ENCODE measurements at regions not wholly inside any gene's neighbourhood (a gene's known extent, or its start where the extent isn't known, plus 50 kb on each side); places are given as distances from the start of the nearest gene placed in this dataset.
A peak's percentile ranks its signal among the peaks of the same experiment; 100 is the strongest.
"Not testable (repeated sequence)": the region's sequence is repeated elsewhere in the genome, so short reads cannot be mapped to it uniquely, and the experiment has no call there.

DNA sequence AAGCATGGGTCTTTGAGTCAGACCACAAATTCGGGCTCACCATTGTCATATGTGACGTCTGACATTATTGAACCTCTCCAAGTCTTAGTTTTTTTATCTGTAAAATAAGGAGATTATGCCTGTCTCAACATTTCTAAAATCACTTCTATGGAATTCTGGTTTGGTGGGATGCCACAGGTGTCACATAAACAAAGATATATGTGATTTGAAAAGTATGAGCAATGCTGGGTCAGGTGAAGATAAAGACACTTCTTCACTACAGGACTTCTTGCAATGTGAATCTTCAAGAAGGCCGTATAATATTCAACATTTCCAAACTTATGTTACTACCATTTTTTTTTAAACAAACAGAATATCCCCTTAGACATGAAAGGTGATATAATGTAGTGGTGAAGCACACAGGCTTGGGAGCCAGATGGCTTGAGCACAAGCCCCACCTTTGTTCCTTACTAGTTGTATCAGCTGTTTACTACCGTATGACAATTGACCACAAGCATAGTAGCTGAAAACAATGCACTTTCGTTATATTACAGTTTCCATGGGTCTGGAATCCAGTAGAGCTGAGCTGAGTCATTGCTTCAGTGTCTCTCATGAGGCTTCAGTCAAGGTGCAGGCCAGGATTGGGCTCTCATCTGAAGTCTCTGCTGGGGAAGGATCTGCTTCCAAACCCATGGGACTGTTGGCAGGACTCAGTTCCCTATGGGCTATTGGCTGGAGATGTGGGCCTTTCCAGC, 87.7 kb downstream of the UTP18 start:
- no peak for DNase-seq (ENCODE audit: low read depth)

DNA sequence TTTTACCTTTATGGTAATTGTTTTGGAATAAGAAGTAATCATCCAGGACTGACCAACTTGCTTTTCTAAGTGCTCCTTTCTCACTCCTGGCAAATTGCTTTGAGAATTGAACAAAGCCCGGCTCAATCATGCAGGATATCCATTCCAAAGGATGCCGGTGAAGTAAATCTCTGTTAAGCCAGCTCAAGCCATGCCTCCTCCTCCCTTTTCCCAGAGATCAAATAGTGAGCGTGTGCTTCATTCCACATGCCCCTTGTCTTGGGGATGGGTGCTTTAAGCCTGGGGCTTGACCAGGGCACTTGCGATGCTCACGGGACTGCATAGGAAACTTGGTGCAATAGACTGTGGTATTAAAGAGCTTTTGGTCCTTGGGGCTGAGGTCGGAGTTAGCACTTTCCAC, 90.7 kb downstream of the UTP18 start:
- DNase-seq (ENCODE audit: low read depth), result no peak

DNA sequence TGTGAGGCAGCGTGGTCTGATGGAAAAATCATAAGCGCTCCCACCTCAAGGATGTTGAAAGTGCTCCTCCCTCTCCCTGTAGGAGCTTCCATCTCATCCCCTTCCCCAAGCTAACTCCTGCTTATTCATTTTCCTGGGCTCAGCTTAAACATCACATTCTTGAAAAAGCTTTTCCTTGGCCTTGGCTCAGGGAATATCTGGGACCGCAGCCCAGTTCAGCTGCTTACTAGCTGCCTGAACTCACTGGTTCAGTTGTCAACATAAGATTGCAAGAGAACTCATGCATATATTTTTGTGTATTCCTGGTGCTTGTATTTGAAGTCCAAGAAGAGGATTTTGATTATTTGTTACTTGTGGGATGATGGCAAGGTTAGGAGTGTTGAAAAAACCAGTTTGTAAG, 91.5 kb downstream of the UTP18 start:
- no peak for DNase-seq (ENCODE audit: low read depth)

DNA sequence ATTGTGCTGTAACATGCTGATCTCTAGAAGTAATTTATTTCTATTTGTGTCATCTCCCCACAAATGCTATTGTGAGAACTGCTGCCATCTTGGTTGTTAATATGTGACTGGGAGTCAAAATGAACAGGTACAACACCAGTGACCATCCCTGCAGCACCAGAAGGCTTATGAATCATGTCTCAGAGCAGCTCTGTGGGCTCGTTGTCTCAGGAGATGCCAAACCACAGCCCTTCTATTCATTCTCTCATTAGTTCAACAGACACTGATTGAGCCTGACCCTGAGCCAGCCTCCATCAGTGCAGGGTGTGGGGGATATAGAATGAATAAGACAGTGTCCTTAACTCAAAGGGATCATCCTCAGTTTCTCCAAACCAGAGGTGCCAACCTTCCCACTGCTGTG, 92.5 kb downstream of the UTP18 start:
- DNase-seq (ENCODE audit: low read depth), result no peak

DNA sequence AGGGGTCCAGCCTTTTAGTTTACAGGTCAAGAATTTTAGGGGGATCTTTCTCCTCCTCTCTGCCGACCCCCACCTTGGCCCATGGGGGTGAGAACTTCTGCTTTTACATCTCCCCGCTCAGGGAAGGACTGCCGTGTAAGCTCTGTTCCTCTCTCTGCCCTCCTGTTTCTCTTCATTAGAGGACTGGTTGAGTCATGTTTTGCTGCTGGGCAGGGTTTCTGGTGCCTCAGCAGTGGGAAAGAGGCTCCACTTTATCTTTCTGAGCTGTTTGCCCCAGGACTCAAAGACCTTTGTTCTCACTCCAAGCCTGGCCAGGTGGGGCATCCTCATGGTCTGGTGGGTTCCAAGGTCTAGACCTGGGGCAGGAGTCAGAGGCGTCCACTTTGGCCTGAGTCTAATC, 93.0 kb downstream of the UTP18 start:
- DNase-seq (ENCODE audit: low read depth), result no peak

DNA sequence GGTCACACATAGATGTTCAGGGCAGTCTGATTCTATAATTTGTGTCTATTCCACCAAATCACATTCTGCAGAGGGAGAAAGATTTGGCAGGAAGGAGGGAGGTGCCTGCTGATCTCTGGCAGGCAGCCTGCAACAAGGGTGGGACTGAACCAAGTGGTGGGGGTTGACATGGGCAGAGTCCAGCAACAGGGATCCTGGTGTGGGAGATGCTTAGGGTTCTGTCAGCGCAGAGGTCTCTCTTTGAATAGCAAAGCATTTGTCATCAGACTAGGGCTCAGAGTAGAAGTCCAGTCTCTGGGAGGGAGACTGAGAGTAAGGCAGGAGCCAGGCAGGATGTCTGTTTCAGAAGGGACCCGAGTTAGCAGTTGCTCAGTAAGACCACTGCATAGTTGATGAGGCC, 94.6 kb downstream of the UTP18 start:
- DNase-seq (ENCODE audit: low read depth), result no peak

DNA sequence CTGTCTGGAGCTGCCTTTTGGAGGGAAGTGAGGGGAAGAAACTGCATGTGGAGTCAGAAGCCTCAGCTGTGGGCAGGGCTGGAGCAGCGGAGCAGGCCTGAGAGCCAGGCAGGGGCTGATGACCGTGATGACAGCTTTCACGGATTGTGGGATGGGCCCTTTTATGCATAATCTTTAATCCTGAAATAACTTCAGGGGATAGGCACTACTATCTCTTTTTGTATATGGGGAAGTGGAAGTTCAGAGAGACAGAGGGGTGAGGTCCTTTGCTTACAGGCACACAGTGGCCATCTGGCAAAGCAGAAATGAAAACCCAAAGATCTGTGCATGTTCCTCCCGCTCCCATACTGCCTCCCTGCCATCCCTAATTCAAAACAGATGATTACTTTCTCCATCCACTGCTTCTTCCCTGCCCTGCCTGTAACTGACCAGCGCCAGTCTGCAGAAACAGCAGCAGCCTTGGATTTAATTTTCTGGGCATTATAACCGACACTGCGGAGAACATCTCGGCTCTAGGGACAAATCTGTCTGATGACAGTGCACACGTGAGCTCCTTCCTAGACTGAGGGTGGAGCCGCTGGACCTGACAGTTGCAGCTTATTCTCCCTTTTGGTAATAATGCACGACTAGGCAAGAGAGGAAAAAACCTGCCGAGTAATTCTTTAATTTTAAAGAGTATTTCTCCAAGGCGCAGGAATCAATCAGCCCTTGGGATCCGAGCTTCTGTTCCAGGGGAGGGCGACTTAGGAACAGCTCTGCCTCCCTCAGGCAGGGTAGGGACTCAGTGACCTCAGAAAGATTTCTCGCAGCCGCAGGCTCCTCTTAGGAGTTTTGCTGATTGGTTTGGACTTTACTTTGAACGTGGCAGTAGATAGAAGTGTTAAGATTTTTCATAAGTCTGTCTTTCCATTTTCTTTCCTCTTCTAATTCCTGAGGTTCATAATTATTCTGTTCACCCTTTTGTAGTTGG, 95.4 kb downstream of the UTP18 start:
- no peak for DNase-seq (ENCODE audit: low read depth)

DNA sequence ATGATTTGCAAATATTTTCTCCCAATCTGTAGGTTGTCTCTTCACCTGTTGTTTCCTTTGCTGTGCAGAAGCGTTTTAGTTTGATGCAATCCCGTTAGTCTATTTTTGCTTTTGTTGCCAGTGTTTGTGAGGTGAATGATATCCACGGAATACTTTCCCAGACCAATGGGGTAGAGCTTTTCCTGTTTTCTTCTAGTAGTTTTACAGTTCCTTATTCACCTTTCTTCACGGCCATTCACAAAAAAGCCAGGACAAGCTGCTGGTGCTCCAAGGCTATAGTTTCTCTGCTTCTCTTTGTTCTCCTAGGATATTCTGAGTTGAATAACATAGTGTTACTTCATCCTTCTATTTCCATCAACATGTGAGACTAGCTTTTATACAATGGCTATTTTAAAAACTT, 98.7 kb downstream of the UTP18 start:
- no peak for DNase-seq (ENCODE audit: low read depth)

DNA sequence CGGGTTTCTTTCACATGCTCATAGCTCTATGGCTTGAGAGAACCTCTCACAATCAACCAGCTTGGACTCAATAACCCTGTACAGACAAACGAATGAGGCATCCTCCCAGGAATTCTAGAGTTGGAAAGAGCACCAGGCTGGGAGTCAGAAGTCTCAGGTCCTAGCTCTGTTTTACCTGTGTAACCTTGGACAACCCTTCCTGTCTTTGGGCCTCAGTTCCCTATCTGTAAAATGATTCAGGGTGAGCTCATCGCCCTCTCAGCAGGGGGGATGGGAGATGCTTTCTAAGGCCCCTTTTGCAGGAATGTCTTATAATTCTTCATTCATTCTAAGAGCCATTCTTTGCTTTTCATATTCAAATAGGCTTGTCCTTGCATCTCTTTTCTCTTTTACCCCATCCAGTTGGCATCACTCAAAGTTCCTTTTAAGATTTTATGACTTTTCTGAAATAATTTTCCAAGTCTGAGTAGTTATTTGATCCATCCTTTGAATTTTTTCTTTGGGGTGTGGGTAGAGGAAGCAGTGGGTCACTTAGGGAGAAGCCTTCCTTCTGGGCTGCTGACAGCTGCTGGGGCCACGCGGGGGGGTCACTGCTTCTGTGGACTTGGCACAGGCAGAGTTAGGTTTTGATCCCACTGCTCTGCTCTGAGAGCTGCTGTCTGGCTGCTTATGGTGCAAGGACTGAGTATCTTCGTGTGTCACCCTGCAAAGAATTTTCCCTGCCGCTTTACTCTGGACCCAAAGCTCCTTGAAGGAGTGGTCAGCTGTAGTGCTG, 102.7 kb downstream of the UTP18 start:
- DNase-seq (ENCODE audit: low read depth), result no peak

DNA sequence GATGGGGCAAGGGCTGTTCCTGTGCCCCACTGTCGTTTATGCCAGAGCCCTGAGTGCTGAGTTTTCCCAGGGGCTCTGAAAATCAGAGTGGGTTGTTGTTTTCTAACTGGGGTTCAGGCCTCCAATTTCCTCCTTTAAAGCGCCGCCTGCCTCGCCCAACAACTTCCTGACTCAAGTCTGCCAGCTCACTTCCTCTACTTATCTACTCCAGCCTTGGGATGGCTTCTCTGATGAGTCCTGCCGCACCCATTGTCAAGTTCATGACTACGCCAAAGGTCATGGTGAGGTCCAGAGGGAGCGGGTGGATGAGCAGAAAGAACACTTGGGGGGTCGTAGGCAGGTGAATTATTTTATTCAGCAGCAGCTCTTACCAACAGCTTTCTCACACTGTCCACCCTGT, 104.7 kb downstream of the UTP18 start:
- DNase-seq (ENCODE audit: low read depth), result no peak

DNA sequence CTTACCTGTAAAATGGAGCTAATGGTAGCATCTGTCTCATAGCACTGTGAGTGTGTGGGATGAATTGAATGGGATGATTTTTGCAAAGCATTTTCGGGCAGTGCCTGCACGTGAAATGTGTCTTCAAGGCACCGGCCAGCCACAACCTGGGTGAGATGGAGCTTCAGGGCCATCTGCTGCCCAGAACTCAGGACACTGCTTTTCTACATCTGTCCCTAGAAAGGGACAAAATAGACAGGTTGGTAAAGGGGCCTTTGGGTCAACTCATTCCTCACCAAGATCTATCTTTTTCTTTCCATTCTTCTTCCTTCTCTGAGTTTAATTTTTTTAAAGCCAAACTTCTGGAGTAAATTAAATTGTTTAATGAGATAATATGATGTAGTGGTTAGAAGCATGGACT, 106.5 kb downstream of the UTP18 start:
- DNase-seq (ENCODE audit: low read depth), result no peak

DNA sequence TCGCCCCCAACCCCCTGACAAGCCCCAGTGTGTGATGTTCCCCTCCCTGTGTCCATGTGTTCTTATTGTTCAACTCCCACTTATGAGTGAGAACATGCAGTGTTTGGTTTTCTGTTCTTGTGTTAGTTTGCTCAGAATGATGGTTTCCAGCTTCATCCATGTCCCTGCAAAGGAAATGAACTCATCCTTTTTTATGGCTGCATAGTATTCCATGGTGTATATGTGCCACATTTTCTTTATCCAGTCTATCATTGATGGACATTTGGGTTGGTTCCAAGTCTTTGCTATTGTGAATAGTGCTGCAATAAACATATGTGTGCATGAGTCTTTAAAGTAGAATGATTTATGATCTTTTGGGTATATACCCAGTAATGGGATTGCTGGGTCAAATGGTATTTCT, 107.5 kb downstream of the UTP18 start:
- not testable (repeated sequence) for DNase-seq (ENCODE audit: low read depth)

DNA sequence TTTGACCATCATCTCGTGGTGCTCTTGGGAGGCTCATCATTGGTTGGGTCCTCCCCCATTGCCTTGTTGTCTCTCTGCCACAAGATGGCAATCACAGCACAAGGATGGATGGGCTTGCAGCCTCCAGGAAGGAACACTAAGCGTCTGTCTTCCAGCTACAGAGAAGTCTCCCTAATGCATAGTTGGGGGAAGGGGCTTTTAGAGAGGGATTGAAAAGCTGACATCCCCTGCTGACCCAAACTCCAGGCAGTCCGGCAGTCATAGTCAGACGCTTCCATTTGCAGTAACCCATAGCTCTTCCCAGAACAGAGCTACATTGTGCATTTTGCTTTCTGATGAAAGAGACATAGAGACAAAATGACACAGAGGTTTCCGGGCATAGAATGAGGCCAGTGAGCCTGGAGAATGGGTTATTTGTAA, 111.4 kb downstream of the UTP18 start:
- DNase-seq (ENCODE audit: low read depth), result peak; percentile 58

DNA sequence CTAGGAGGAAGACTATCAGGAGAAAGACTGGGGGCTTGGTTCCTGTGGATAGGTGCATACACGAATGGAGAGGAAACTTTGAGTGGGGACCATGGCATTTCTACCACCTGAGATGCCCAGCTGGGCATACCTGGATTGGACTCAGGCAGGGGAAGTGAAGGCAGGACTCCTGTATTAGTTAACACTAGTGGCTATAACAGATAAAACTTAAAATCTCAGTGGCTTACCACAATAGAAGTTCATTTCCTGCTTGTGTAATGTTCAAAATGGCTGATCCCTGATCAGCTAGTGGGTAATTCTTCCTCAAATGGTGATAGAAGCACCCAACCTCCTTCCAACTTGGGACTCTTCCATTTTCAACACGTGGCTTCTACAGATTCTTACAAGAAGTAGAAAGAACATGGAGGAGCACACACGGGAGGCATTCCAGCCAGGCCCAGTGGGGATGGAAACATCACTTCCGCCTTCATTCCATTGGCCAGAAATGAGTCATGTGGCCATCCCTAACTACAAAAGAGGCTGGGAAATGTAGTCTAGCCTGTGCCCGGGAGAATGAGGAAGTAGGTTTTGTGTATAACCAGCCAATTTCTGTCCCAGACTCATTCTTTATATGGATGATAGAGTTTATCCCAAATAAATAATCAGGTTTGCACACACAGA, 112.1 kb downstream of the UTP18 start:
- peak; percentile 81 for DNase-seq (ENCODE audit: low read depth)

DNA sequence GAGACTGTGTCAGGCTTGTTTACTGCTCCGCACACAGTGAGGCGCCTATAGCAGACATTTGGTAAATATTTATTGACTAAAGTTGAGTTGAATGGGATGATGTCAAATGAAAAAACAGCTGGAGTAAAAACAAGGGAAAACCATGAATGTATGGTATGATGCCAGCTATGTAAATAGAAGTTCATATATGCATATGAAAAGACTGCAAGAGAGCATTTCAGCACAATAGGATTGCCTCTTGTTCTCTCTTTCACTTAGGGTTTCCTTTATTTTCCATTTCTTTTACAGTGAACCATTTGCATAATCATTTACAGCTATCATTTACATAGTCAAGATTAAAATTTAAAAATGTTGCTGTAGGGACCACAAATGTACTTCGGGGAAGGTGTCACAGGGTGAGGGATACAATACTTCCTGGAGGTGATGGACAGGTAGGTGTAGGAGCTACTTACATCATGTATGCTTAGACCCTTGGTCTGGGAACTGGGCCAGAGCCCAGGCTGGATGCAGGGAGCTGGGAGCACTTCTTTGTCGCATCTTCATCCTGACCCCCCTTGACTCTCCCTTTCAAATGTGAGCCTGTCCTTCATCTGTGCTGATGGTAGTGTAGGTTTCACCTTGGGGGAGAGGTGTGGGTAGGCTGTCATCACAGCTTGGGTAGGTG, 113.3 kb downstream of the UTP18 start:
- DNase-seq (ENCODE audit: low read depth), result no peak

DNA sequence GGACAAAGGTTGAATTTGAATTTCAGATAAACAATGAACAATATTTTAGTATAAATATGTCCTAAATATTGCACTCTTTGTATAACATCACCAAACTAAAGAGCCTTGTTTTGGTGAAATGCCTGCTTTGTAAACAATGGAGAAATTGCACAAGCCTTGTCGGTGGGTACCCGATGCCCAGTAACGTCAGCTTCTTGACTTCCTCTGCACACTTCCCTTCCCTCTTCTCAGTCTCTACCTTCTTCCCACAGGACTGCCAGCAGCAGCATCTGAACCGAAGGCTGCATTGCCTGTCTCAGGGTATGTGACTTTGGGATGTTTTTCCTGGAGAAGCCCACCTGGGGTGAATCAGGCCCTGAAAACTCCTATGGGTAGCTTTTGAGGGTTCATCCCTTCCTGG, 113.9 kb downstream of the UTP18 start:
- no peak for DNase-seq (ENCODE audit: low read depth)

DNA sequence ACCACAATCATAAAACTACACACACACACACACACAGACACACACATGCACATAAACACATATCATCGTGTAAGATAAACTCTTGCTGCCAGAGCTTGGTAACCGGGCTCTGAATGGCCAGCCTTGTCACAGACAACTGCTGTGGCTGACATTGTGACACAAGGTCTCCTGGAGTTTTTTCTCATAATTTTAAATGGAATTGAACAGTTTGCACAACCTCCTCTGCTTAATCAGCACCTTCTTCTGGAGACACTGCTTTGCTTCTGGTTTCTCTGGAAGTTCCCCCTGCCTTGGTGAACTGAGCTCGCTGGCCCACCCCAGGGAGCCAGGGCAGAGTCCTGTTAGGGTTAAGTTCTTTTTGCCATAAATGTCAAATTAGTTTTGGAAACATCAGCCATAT, 115.4 kb downstream of the UTP18 start:
- no peak for DNase-seq (ENCODE audit: low read depth)

DNA sequence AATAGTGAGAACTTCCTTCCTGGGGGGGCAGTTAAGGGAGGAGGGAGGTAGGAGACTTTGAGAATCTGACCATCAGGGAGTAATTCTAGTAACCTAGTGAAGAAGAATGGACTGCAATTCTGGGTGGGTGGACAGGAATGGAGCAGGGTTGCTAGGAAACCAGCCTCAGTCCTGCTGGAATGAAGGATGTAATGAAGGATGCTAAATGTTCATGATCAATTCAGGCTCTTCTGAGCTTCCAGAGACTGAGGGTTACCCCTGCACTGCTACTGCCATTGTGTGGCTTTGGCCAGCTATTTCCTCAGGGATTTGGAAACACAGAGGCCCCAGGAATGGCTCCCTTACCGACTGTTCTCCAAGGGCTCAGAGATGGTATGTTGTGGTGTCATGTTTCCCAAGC, 116.4 kb downstream of the UTP18 start:
- DNase-seq (ENCODE audit: low read depth), result no peak

DNA sequence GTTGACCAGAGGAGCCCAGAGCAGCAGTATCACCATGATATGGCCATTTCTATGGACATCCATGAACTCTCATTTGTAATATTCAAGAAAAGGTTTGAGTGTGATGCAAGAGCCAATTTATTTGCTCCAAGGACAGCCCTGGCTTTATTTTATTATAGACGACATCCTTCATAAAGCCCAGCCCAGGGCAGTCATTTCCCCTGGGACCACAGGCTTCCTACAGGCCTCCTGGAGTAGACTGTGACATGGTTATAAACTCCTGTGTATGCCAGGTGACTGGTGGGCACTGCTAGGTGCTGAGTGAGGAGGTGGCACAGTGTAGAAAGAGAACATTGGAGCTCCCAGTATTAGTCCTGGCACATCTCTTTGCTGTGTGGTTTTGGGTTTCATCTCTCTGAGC, 120.9 kb downstream of the UTP18 start:
- DNase-seq (ENCODE audit: low read depth), result no peak

DNA sequence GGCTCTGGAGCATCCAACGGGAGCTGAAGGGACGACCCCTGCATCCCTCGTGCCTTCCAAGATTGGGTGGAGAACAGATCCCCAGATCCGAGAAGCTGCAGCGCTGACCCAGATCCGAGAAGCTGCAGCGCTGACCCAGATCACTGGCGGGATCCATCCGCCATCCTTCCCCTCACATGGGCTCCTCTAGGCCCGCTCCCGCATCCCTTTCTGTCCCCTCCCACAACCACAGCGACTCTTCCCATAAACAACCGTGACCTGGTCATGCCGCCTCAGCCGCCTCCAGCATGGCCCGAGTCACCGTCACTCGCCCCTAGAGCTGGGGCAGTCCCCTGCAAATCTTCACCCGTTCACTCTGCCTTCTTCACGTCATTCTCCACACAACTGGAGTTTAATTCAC, 124.9 kb downstream of the UTP18 start:
- DNase-seq (ENCODE audit: low read depth), result no peak

DNA sequence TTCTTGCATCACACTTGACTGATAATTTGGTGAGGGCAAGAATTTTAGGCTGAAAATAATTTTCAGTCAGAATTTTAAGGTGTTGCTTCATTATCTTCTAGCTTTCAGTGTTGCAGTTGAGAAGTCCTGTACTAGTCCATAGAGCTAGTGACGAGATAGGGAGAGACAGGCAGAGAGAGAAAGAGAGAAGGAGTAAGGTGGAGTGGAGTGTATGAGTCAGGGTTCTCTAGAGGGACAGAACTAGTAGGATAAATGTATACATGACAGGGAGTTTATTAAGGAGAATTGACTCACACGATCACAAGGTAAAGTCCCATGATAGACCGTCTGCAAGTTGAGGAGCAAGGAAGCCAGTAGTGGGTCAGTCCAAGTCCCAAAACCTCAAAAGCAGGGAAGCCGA, 127.2 kb downstream of the UTP18 start:
- DNase-seq (ENCODE audit: low read depth), result no peak

DNA sequence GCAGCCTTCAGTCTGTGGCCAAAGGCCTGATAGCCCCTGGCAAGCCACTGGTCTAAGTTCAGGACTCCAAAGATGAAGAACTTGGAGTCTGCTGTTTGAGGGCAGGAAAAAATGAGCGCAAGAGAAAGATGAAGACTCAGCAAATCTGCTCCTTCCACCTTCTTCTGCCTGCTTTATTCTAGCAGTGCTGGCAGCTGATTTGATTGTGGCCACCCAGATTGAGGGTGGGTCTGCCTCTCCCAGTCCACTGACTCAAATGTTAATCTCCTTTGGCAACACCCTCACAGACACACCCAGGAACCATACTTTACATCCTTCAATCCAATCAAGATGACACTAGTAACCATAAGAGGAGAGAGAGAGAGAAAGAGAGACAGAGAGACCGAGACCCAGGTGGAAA, 127.6 kb downstream of the UTP18 start:
- DNase-seq (ENCODE audit: low read depth), result no peak
